Right lobe of liver (tissue), 4 donors: ENCODE measurements at regions not wholly inside any gene's neighbourhood (a gene's known extent, or its start where the extent isn't known, plus 50 kb on each side); places are given as distances from the start of the nearest gene placed in this dataset.
"Not testable (repeated sequence)": the region's sequence is repeated elsewhere in the genome, so short reads cannot be mapped to it uniquely, and the experiment has no call there.

Experiments used
- CTCF ChIP-seq, 4 donors: fragments of 200-600 bp in 3 of 4; fragments of 450-650 bp in 1 of 4; IDR thresholded peaks; one replicate each; pipeline versions ENCODE4 v1.5.1 to v1.8.0; 2016 to 2022; ENCODE audit warnings: antibody characterized with exemption in 4 of 4, mild to moderate bottlenecking in 2 of 4
- POLR2A ChIP-seq: fragments of 450-650 bp; IDR thresholded peaks from one replicate; pipeline ENCODE4 v1.6.1; 2017; ENCODE audit warnings: antibody characterized with exemption, mild to moderate bottlenecking
- donor health status: DM: no; HTN: no; CAD: no.
- donor health status: DM: no; HTN: no; CAD: no.
- donor health status: DM: no; HTN: yes; CAD: no.

DNA sequence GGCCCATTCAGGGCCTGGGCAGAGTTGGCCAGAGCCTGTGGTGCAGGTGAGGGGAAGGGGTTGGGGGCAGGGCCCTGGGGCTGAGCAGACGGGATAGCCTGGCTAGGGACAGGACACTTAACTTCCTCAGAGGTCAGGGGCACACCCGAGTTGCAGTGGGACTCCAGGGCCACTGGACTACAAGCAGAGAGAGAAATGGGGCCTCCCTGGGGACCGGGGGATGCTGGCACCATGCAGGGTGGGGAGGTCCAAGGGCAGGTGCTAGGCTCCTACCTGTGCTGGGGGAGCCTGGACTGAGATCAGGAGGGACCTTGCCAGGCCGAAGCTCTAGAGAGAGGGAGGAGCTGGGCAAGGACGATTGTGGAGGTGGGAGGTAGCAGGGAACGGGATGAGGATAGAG lies 222.3 kb downstream of the TMEM121 start:
- TF ChIP-seq CTCF (IDR thresholded peaks at IDR 0.05); POLR2A: not testable (repeated sequence)
